K562 (cell line): ENCODE measurements at regions not wholly inside any gene's neighbourhood (a gene's known extent, or its start where the extent isn't known, plus 50 kb on each side); places are given as distances from the start of the nearest gene placed in this dataset.

Source experiments
- ARID3B ChIP-seq: fragments of 250-450 bp; sonication (Bioruptor Pico); IDR thresholded peaks from 2 replicates; pipeline ENCODE4 v1.4.0; 2020; ENCODE audit warnings: borderline replicate concordance
- BRCA1 ChIP-seq, 2 experiments: fragments of 450-650 bp in 1 of 2; sonication (generic) in 1 of 2; formaldehyde crosslinking in 1 of 2; IDR thresholded peaks; 2 replicates each; pipeline versions ENCODE4 v1.5.0 to v1.6.1; 2017 to 2020; ENCODE audit warnings: mild to moderate bottlenecking in 1 of 2, missing genetic modification reagents in 1 of 2
- CAMTA2 ChIP-seq: fragments of 250-450 bp; sonication (Bioruptor Pico); conservative IDR thresholded peaks from 2 replicates; pipeline ENCODE4 v1.5.1; 2022
- CREB5 ChIP-seq: fragments of 250-450 bp; sonication (Bioruptor Pico); IDR thresholded peaks from 2 replicates; pipeline ENCODE4 v1.5.0; 2020; ENCODE audit warnings: mild to moderate bottlenecking
- EHMT2 ChIP-seq: fragments of 450-650 bp; IDR thresholded peaks from 2 replicates; pipeline ENCODE4 v1.6.1; 2018; ENCODE audit warnings: antibody characterized with exemption
- ELF2 ChIP-seq: fragments of 250-450 bp; sonication (Bioruptor Pico); IDR thresholded peaks from 2 replicates; pipeline ENCODE4 v1.5.0; 2021; ENCODE audit warnings: mild to moderate bottlenecking
- HNRNPUL1 ChIP-seq: fragments of 200-400 bp; formaldehyde crosslinking; IDR thresholded peaks from 2 replicates; pipeline ENCODE4 v1.6.1; 2017; ENCODE audit warnings: low read length
- IRF9 ChIP-seq: fragments of 450-650 bp; IDR thresholded peaks from 2 replicates; pipeline ENCODE4 v1.6.1; 2016; ENCODE audit warnings: missing biosample characterization, missing genetic modification characterization
- PHTF2 ChIP-seq: fragments of 250-450 bp; sonication (Bioruptor Pico); IDR thresholded peaks from 2 replicates; pipeline ENCODE4 v1.5.0; 2021; ENCODE audit warnings: mild to moderate bottlenecking
- POLR2B ChIP-seq: fragments of 450-650 bp; IDR thresholded peaks from 2 replicates; pipeline ENCODE4 v1.6.1; 2018; ENCODE audit warnings: low read depth; ENCODE audit not compliant: partially characterized antibody
- SMC3 ChIP-seq: conservative IDR thresholded peaks from 2 replicates; pipeline ENCODE4 v1.6.1; 2011; ENCODE audit warnings: low read depth, low read length, improper control_type of control experiment; ENCODE audit not compliant: insufficient read depth
- SNRNP70 ChIP-seq: fragments of 200-400 bp; formaldehyde crosslinking; optimal IDR thresholded peaks from 2 replicates; pipeline ENCODE3; 2017; ENCODE audit warnings: low read depth, low read length
- SREBF2 ChIP-seq: sonication (generic); formaldehyde crosslinking; IDR thresholded peaks from 2 replicates; pipeline ENCODE4 v1.4.0; 2020; ENCODE audit warnings: mild to moderate bottlenecking, missing genetic modification reagents
- SRSF9 ChIP-seq: fragments of 200-400 bp; formaldehyde crosslinking; IDR thresholded peaks from 2 replicates; pipeline ENCODE4 v1.6.1; 2017; ENCODE audit warnings: low read depth, low read length, borderline replicate concordance
- XRCC5 ChIP-seq: fragments of 200-400 bp; formaldehyde crosslinking; IDR thresholded peaks from 2 replicates; pipeline ENCODE4 v1.6.1; 2017; ENCODE audit warnings: low read depth, mild to moderate bottlenecking, low read length
- ZBTB1 ChIP-seq: sonication (generic); formaldehyde crosslinking; IDR thresholded peaks from 2 replicates; pipeline ENCODE4 v1.8.1; 2023; ENCODE audit warnings: missing genetic modification reagents, low read depth, mild to moderate bottlenecking, borderline replicate concordance
- ZBTB34 ChIP-seq: fragments of 250-450 bp; sonication (Bioruptor Pico); IDR thresholded peaks from 2 replicates; pipeline ENCODE4 v1.8.0; 2021; ENCODE audit warnings: mild to moderate bottlenecking, moderate library complexity
- ZNF143 ChIP-seq: sonication (generic); formaldehyde crosslinking; IDR thresholded peaks from 2 replicates; pipeline ENCODE4 v1.9.0; 2022; ENCODE audit warnings: mild to moderate bottlenecking, missing genetic modification reagents
- ZNF347 ChIP-seq: fragments of 450-650 bp; formaldehyde crosslinking; IDR thresholded peaks from 2 replicates; pipeline ENCODE4 v1.4.0; 2020; ENCODE audit warnings: low read depth, mild to moderate bottlenecking, moderate library complexity
- ZNF408 ChIP-seq: fragments of 250-450 bp; sonication (Bioruptor Pico); IDR thresholded peaks from 2 replicates; pipeline ENCODE4 v1.4.0; 2020; ENCODE audit warnings: low read depth, mild to moderate bottlenecking, moderate library complexity
- ZNF449 ChIP-seq: fragments of 250-450 bp; sonication (Bioruptor Pico); IDR thresholded peaks from 2 replicates; pipeline ENCODE4 v1.8.0; 2022; ENCODE audit warnings: moderate library complexity, mild to moderate bottlenecking, inconsistent platforms
- ZNF584 ChIP-seq: fragments of 200-800 bp; sonication (Bioruptor generic); IDR thresholded peaks from 2 replicates; pipeline ENCODE4 v1.6.1; 2016; ENCODE audit warnings: low read depth, mild to moderate bottlenecking, missing genetic modification characterization, missing compliant biosample characterization
- ZNF696 ChIP-seq: fragments of 250-450 bp; sonication (Bioruptor Pico); conservative IDR thresholded peaks from 2 replicates; pipeline ENCODE4 v1.4.0; 2020; ENCODE audit warnings: mild to moderate bottlenecking, moderate library complexity

DNA sequence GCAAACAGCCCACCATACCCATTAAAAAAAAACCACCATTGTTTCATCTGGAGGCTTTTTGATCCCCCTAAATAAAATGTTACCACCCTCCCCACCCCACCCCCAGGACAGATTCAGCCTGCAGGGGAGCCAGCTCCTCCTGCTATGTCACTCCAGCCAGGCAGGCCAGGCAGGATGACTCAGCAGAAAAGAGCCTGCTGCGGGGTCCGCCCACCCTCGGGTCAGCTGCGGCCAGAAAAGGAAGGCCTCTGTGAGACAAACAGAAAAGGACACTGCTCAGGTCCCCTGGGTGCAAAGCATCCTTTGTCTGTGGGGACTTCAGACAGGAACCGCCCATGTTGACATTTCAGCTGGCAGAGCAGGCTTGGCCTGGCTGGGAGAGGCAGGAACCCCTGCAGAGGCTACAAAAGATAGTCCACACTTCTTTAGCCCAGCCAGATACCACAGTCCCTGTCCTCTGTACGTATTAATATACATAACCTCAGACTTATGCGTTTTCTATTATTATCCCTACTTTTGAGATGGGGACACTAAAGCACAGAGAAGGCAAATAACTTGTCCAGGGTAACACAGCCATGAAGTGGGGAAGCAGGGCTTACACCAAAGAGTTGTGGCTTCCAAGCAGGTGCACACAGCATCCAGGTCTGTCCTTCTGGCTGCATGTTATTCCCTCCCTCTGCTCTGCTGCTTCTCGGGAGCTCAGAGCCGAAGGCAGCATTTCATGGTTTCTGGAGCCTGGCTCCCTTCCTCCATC lies 147.7 kb downstream of the CPEB2 start (continued):
- TF ChIP-seq IRF9: no peak
- no peak for TF ChIP-seq CREB5
- TF ChIP-seq ZNF449 (CRISPR knock-in tag): no peak
- no peak for TF ChIP-seq HNRNPUL1
- no peak for TF ChIP-seq ZNF347 (CRISPR knock-in tag)
- TF ChIP-seq ZBTB1 (CRISPR knock-in tag): no peak
- TF ChIP-seq ZNF696 (CRISPR knock-in tag): no peak
- no peak for TF ChIP-seq ELF2 (CRISPR knock-in tag)
- TF ChIP-seq POLR2B: no peak
- no peak for TF ChIP-seq ZNF143 (CRISPR knock-in tag)
- TF ChIP-seq SRSF9: no peak
- TF ChIP-seq ZBTB34 (CRISPR knock-in tag): no peak
- TF ChIP-seq CAMTA2 (CRISPR knock-in tag): no peak
- TF ChIP-seq SNRNP70: no peak
- no peak for TF ChIP-seq ZNF408 (CRISPR knock-in tag)
- TF ChIP-seq SMC3: no peak
- no peak for TF ChIP-seq ZNF584 (CRISPR knock-in tag)
- no peak for TF ChIP-seq SREBF2
- no peak for TF ChIP-seq BRCA1 (IDR thresholded peaks at IDR 0.05)
- TF ChIP-seq BRCA1 (CRISPR knock-in tag; IDR thresholded peaks at IDR 0.05): no peak
- no peak for TF ChIP-seq PHTF2 (CRISPR knock-in tag)
- no peak for TF ChIP-seq XRCC5
- no peak for TF ChIP-seq ARID3B (CRISPR knock-in tag)
- TF ChIP-seq EHMT2: no peak
